H1 (cell line): ENCODE measurements at regions not wholly inside any gene's neighbourhood (a gene's known extent, or its start where the extent isn't known, plus 50 kb on each side); places are given as distances from the start of the nearest gene placed in this dataset.

Source experiments
- CTCF ChIA-PET: fragments of 300-600 bp; sonication (Branson Sonifier 250); formaldehyde crosslinking; loops from one replicate; lab custom pipeline; 2021; ENCODE audit not compliant: partially characterized antibody; lab: Charles Lee
- POLR2A ChIA-PET: fragments of 300-600 bp; sonication (Branson Sonifier 250); formaldehyde crosslinking; loops from one replicate; lab custom pipeline; 2021; ENCODE audit warnings: inconsistent platforms; ENCODE audit not compliant: partially characterized antibody; lab: Charles Lee
- DNase-seq, 2 experiments: peaks; one replicate each; pipeline versions ENCODE4 v3.0.0 to v3.0.0-alpha.2; 2010 to 2022; ENCODE audit warnings: low spot score in 2 of 2, low read depth in 1 of 2, mixed read lengths in 1 of 2
- FAIRE-seq: peaks from 2 replicates; lab custom pipeline; 2011; peaks lifted over from hg19 to GRCh38; lab: Jason Lieb, UNC
- H2AFZ ChIP-seq: 2 replicates; pipeline ENCODE4 v1.8.1; 2012; ENCODE audit warnings: low read length, inconsistent platforms
- H2AK5ac ChIP-seq: 2 replicates; pipeline ENCODE4 v1.6.1; 2013; ENCODE audit warnings: low read depth, low read length
- H2BK120ac ChIP-seq: replicated peaks from 2 replicates; pipeline ENCODE3; 2013; ENCODE audit warnings: low read depth, low read length, inconsistent platforms
- H2BK12ac ChIP-seq: 2 replicates; pipeline ENCODE4 v1.6.1; 2013; ENCODE audit warnings: low read depth, low read length
- H2BK15ac ChIP-seq: 2 replicates; pipeline ENCODE4 v1.6.1; 2013; ENCODE audit warnings: low read length
- H2BK20ac ChIP-seq: 2 replicates; pipeline ENCODE4 v1.6.1; 2013; ENCODE audit warnings: low read length
- H2BK5ac ChIP-seq: 2 replicates; pipeline ENCODE4 v1.6.1; 2013; ENCODE audit warnings: low read depth, low read length
- H3K14ac ChIP-seq: 2 replicates; pipeline ENCODE4 v1.6.1; 2013; ENCODE audit warnings: inconsistent platforms; ENCODE audit not compliant: insufficient read length
- H3K18ac ChIP-seq: 2 replicates; pipeline ENCODE4 v1.6.1; 2013; ENCODE audit warnings: low read length; ENCODE audit errors: extremely low read depth
- H3K23ac ChIP-seq: 2 replicates; pipeline ENCODE4 v1.6.1; 2013; ENCODE audit warnings: inconsistent platforms; ENCODE audit not compliant: insufficient read length
- H3K23me2 ChIP-seq: 2 replicates; pipeline ENCODE4 v1.6.1; 2013; ENCODE audit warnings: low read depth, low read length
- H3K27ac ChIP-seq: 2 replicates; pipeline ENCODE4 v1.6.1; 2011; ENCODE audit warnings: low read depth, low read length, inconsistent platforms
- H3K27me3 ChIP-seq, 4 experiments: replicated peaks in 1 of 4; 1 replicate in 1 of 4; 2 replicates in 3 of 4; pipeline versions ENCODE4 v1.6.1 to v1.8.1; 2011 to 2013; ENCODE audit warnings: low read length in 3 of 4, mild to moderate bottlenecking in 3 of 4, inconsistent platforms in 2 of 4, mixed read lengths in 2 of 4, moderate library complexity in 1 of 4; ENCODE audit not compliant: control insufficient read depth in 3 of 4, insufficient read depth in 3 of 4; ENCODE audit errors: extremely low read depth in 1 of 4
- H3K36me3 ChIP-seq, 4 experiments: 2 replicates each; pipeline versions ENCODE4 v1.6.1 to v1.8.1; 2011 to 2013; ENCODE audit warnings: mild to moderate bottlenecking in 4 of 4, low read length in 3 of 4, moderate library complexity in 2 of 4, control low read depth in 1 of 4, inconsistent platforms in 1 of 4; ENCODE audit not compliant: insufficient read depth in 4 of 4, control insufficient read depth in 2 of 4
- H3K4ac ChIP-seq: replicated peaks from 2 replicates; pipeline ENCODE3; 2013; ENCODE audit warnings: low read length, low read depth, mixed read lengths, inconsistent platforms; ENCODE audit not compliant: insufficient read length
- H3K4me1 ChIP-seq, 4 experiments: replicated peaks in 1 of 4; 1 replicate in 1 of 4; 2 replicates in 3 of 4; pipeline versions ENCODE4 v1.6.1 to v1.8.1; 2011 to 2013; ENCODE audit warnings: low read length in 3 of 4, inconsistent platforms in 2 of 4, mixed read lengths in 1 of 4; ENCODE audit not compliant: insufficient read depth in 4 of 4, control insufficient read depth in 3 of 4
- H3K4me2 ChIP-seq, 2 experiments: 2 replicates each; pipeline versions ENCODE4 v1.6.1 to v1.8.1; 2011 to 2013; ENCODE audit warnings: low read depth in 2 of 2, low read length in 2 of 2, control low read depth in 1 of 2, inconsistent platforms in 1 of 2, mild to moderate bottlenecking in 1 of 2; ENCODE audit not compliant: insufficient read depth in 1 of 2
- H3K4me3 ChIP-seq, 4 experiments: fragments of 200-600, 300-600 bp in 1 of 4; sonication (generic), shearing (Covaris generic), sonication (Bioruptor Twin) in 1 of 4; 2 replicates each; pipeline versions ENCODE4 v1.5.1 to v1.8.1; 2011 to 2016; ENCODE audit warnings: low read length in 4 of 4, low read depth in 3 of 4, control low read depth in 2 of 4, inconsistent platforms in 2 of 4, mild to moderate bottlenecking in 2 of 4, mixed read lengths in 1 of 4, moderate library complexity in 1 of 4; ENCODE audit not compliant: insufficient read depth in 2 of 4; ENCODE audit errors: extremely low read depth in 1 of 4
- H3K56ac ChIP-seq: replicated peaks from 2 replicates; pipeline ENCODE3; 2013; ENCODE audit warnings: low read depth, mild to moderate bottlenecking, mixed read lengths, low read length, inconsistent platforms; ENCODE audit not compliant: insufficient read length
- H3K79me1 ChIP-seq: 2 replicates; pipeline ENCODE4 v1.6.1; 2013; ENCODE audit warnings: low read depth, low read length, control low read depth
- H3K79me2 ChIP-seq, 2 experiments: 2 replicates each; pipeline versions ENCODE4 v1.6.1 to v1.8.1; 2012 to 2013; ENCODE audit warnings: low read length in 2 of 2, mild to moderate bottlenecking in 2 of 2, inconsistent platforms in 1 of 2; ENCODE audit not compliant: insufficient read depth in 2 of 2, control insufficient read depth in 1 of 2
- H3K9ac ChIP-seq, 4 experiments: replicated peaks in 1 of 4; 1 replicate in 1 of 4; 2 replicates in 3 of 4; pipeline versions ENCODE4 v1.6.1 to v1.8.1; 2011 to 2013; ENCODE audit warnings: low read depth in 3 of 4, low read length in 3 of 4, control low read depth in 2 of 4, mild to moderate bottlenecking in 2 of 4, moderate library complexity in 2 of 4, inconsistent platforms in 1 of 4; ENCODE audit errors: extremely low read depth in 1 of 4
- H3K9me3 ChIP-seq, 2 experiments: 2 replicates each; pipeline versions ENCODE4 v1.6.1 to v1.8.1; 2012 to 2013; ENCODE audit warnings: mild to moderate bottlenecking in 2 of 2, moderate library complexity in 2 of 2, control low read depth in 1 of 2, inconsistent platforms in 1 of 2, low read depth in 1 of 2, low read length in 1 of 2, mixed read lengths in 1 of 2; ENCODE audit not compliant: insufficient read depth in 2 of 2
- H4K20me1 ChIP-seq, 2 experiments: replicated peaks in 1 of 2; 2 replicates each; pipeline versions ENCODE3 to v1.8.1; 2011 to 2013; ENCODE audit warnings: inconsistent platforms in 2 of 2, low read length in 2 of 2, mild to moderate bottlenecking in 1 of 2; ENCODE audit not compliant: insufficient read depth in 2 of 2, control insufficient read depth in 1 of 2
- H4K5ac ChIP-seq: 2 replicates; pipeline ENCODE4 v1.6.1; 2013; ENCODE audit warnings: low read length, low read depth, mixed read lengths, inconsistent platforms; ENCODE audit not compliant: insufficient read length
- H4K8ac ChIP-seq: 2 replicates; pipeline ENCODE4 v1.8.0; 2013; ENCODE audit warnings: mild to moderate bottlenecking, moderate library complexity, low read length, inconsistent platforms; ENCODE audit not compliant: insufficient read depth; ENCODE audit errors: extremely low read depth
- H4K91ac ChIP-seq: replicated peaks from 2 replicates; pipeline ENCODE3; 2013; ENCODE audit warnings: low read length, mixed read lengths, inconsistent platforms; ENCODE audit not compliant: insufficient read length
- BCL11A ChIP-seq, 2 experiments: IDR thresholded peaks; one replicate each; pipeline ENCODE4 v1.6.1; 2011; ENCODE audit warnings: low read depth in 2 of 2, low read length in 2 of 2, mild to moderate bottlenecking in 2 of 2
- CHD1 ChIP-seq: IDR thresholded peaks from 2 replicates; pipeline ENCODE4 v1.6.1; 2012; ENCODE audit warnings: low read depth, low read length, improper control_type of control experiment
- EZH2 ChIP-seq: fragments of 200-600 bp; sonication (generic); IDR thresholded peaks from 2 replicates; pipeline ENCODE4 v1.7.1; 2012; ENCODE audit warnings: low read depth, mild to moderate bottlenecking, moderate library complexity, low read length, inconsistent platforms; ENCODE audit not compliant: severe bottlenecking
- HDAC6 ChIP-seq: IDR thresholded peaks from one replicate; pipeline ENCODE4 v1.7.1; 2012; ENCODE audit warnings: low read depth, mild to moderate bottlenecking, inconsistent platforms, low read length, moderate library complexity
- KDM4A ChIP-seq: IDR thresholded peaks from one replicate; pipeline ENCODE4 v1.7.1; 2012; ENCODE audit warnings: low read depth, mild to moderate bottlenecking, moderate library complexity, low read length, inconsistent platforms; ENCODE audit not compliant: severe bottlenecking
- NRF1 ChIP-seq: IDR thresholded peaks from 2 replicates; pipeline ENCODE4 v1.6.1; 2011; ENCODE audit warnings: mild to moderate bottlenecking, low read depth, low read length, improper control_type of control experiment
- SP2 ChIP-seq: IDR thresholded peaks from 2 replicates; pipeline ENCODE4 v1.6.1; 2012; ENCODE audit warnings: mild to moderate bottlenecking, low read length, inconsistent platforms
- WGBS, 2 experiments: shearing (Covaris generic) in 1 of 2; methylation state at CpG; one replicate each; pipeline versions ENCODE4 v1.1.6 to v1.1.7; 2013 to 2015; ENCODE audit warnings: low lambda C conversion rate in 2 of 2, mixed read lengths in 2 of 2, inconsistent platforms in 1 of 2, low coverage in 1 of 2, missing lambda C conversion rate in 1 of 2; ENCODE audit not compliant: insufficient replicate concordance in 2 of 2, insufficient coverage in 1 of 2, insufficient read length in 1 of 2; ENCODE audit errors: extremely low coverage in 1 of 2, missing lambda C conversion rate in 1 of 2; 5-methylcytosine and 5-hydroxymethylcytosine counted together

GRCh38 chr4:10243856-10244255 lies 127.3 kb upstream of the WDR1 start:
- H3K9ac ChIP-seq: no peak overlapping the region
- no peak overlapping the region for H3K23ac ChIP-seq
- no peaks in the 10 kb centered on the region for H3K27me3 ChIP-seq
- FAIRE-seq: no peak
- no peaks in the 10 kb centered on the region for H3K9me3 ChIP-seq
- H3K79me2 ChIP-seq: no peaks in the 10 kb centered on the region
- H3K14ac ChIP-seq: no peak overlapping the region
- TF ChIP-seq NRF1 (no peak), EZH2 (no peak), BCL11A (IDR thresholded peaks at IDR 0.05; ENCODE audit: low read depth in 2 of 2, low read length in 2 of 2) (no peak), CHD1 (no peak), HDAC6 (no peak), KDM4A (no peak), SP2 (no peak)
- TF ChIP-seq, all 59 proteins: peak for 0
- ChIA-PET POLR2A (no interaction called here), CTCF (no interaction called here)
- 83% methylated on average over 2 of the region's 2 CpGs; no CpG with 5 or more reads in 1 of the 2 experiments for WGBS, 2 experiments
- Histone ChIP-seq H4K20me1 (no peaks in the 10 kb centered on the region), H4K8ac (no peak overlapping the region), H2BK5ac (no peak overlapping the region), H2BK20ac (no peak overlapping the region), H3K18ac (no peak overlapping the region), H3K4me1 (no peaks in the 10 kb centered on the region), H3K23me2 (no peaks in the 10 kb centered on the region), H3K4ac (no peak overlapping the region), H2BK15ac (no peak overlapping the region), H2AFZ (no peak overlapping the region), H3K27ac (no peak overlapping the region), H3K56ac (no peak overlapping the region), H4K5ac (no peak overlapping the region), H4K91ac (no peak overlapping the region), H2BK12ac (no peak overlapping the region), H2AK5ac (no peak overlapping the region), H3K4me2 (no peak overlapping the region), H3K36me3 (no peaks in the 10 kb centered on the region), H2BK120ac (no peak overlapping the region), H3K79me1 (no peaks in the 10 kb centered on the region), H3K4me3 (no peak overlapping the region)
- no peak for DNase-seq
